DND-41 (cell line): ENCODE measurements at regions not wholly inside any gene's neighbourhood (a gene's known extent, or its start where the extent isn't known, plus 50 kb on each side); places are given as distances from the start of the nearest gene placed in this dataset.

Experiments
- ATAC-seq: fragments of 200-7000 bp; cut with Tn5 transposase; 3 replicates; pipeline ENCODE4 v1.9.1; 2021; ENCODE audit warnings: low read depth; ENCODE audit not compliant: insufficient read depth
- DNase-seq: peaks from one replicate; pipeline ENCODE4 v3.0.0-alpha.2; 2020
- H2AFZ ChIP-seq: 2 replicates; pipeline ENCODE4 v1.6.0; 2012; ENCODE audit warnings: low read depth, low read length
- H3K27ac ChIP-seq: 2 replicates; pipeline ENCODE4 v1.5.1; 2012; ENCODE audit warnings: low read length, inconsistent platforms
- H3K27me3 ChIP-seq: fragments of 200-600 bp; sonication (generic); 2 replicates; pipeline ENCODE4 v1.6.0; 2012; ENCODE audit warnings: low read length, mild to moderate bottlenecking, inconsistent platforms; ENCODE audit not compliant: insufficient read depth, poor library complexity
- H3K36me3 ChIP-seq: 2 replicates; pipeline ENCODE4 v1.5.1; 2012; ENCODE audit warnings: low read length, inconsistent platforms; ENCODE audit not compliant: insufficient read depth
- H3K4me1 ChIP-seq: 2 replicates; pipeline ENCODE4 v1.5.1; 2012; ENCODE audit warnings: mild to moderate bottlenecking, low read length; ENCODE audit not compliant: insufficient read depth
- H3K4me2 ChIP-seq: 2 replicates; pipeline ENCODE4 v1.6.0; 2012; ENCODE audit warnings: mild to moderate bottlenecking, moderate library complexity, low read length, inconsistent platforms; ENCODE audit not compliant: insufficient read depth
- H3K4me3 ChIP-seq, 2 experiments: fragments of 200-600 bp in 1 of 2; shearing (Covaris generic) in 1 of 2; 2 replicates each; pipeline ENCODE4 v1.5.1; 2012 to 2016; ENCODE audit warnings: inconsistent platforms in 2 of 2, low read length in 2 of 2, mild to moderate bottlenecking in 2 of 2, low read depth in 1 of 2, moderate library complexity in 1 of 2
- H3K79me2 ChIP-seq: 2 replicates; pipeline ENCODE4 v1.6.0; 2012; ENCODE audit warnings: low read length, inconsistent platforms; ENCODE audit not compliant: insufficient read depth
- H3K9ac ChIP-seq: 2 replicates; pipeline ENCODE4 v1.6.0; 2012; ENCODE audit warnings: low read depth, mild to moderate bottlenecking, inconsistent platforms, low read length, moderate library complexity
- H3K9me3 ChIP-seq: 2 replicates; pipeline ENCODE4 v1.5.1; 2012; ENCODE audit warnings: low read length, moderate library complexity, mild to moderate bottlenecking, inconsistent platforms; ENCODE audit not compliant: insufficient read depth, severe bottlenecking
- H4K20me1 ChIP-seq: 2 replicates; pipeline ENCODE4 v1.6.0; 2012; ENCODE audit warnings: low read length; ENCODE audit not compliant: insufficient read depth
- CTCF ChIP-seq: IDR thresholded peaks from 2 replicates; pipeline ENCODE4 v1.5.1; 2012; ENCODE audit warnings: borderline replicate concordance, low read length, moderate library complexity, mild to moderate bottlenecking; ENCODE audit not compliant: poor library complexity, severe bottlenecking; ENCODE audit errors: extremely low read depth
- EZH2 ChIP-seq: IDR thresholded peaks from 3 replicates; pipeline ENCODE4 v1.6.1; 2012; ENCODE audit warnings: borderline replicate concordance, low read depth, mild to moderate bottlenecking, moderate library complexity, low read length, inconsistent platforms; ENCODE audit not compliant: severe bottlenecking

GRCh38 chr18:5772306-5773105, 122.8 kb downstream of the TMEM200C start:
- Histone ChIP-seq H3K9ac (no peak overlapping the region), H3K27me3 (no peaks in the 10 kb centered on the region), H3K4me2 (no peak overlapping the region), H4K20me1 (no peaks in the 10 kb centered on the region), H3K4me3 (no peak overlapping the region), H3K9me3 (no peaks in the 10 kb centered on the region), H3K27ac (no peak overlapping the region), H3K36me3 (no peaks in the 10 kb centered on the region), H2AFZ (no peak overlapping the region), H3K79me2 (no peaks in the 10 kb centered on the region), H3K4me1 (no peaks in the 10 kb centered on the region)
- ATAC-seq, result no peak
- no peak for TF ChIP-seq EZH2
- no peak for TF ChIP-seq CTCF
- DNase-seq, result no peak

DNA sequence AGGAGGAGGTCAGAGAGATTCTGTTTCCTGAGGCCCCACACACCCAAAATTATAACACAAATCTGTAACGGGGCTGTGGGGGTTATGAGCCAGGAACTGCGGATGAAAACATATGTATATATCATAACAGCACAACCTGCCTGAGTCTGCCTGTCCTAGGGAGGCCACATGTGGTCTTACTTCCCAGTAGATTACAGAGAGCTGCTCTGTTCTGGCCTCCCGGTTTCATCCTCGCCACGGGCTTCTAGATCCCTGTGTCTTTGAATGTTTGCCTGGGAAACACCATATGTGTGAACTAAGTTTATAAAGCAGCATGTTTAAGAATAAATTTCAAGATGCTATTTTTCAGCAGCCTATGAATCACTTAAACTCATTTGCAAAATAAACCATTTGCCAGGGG, 124.0 kb downstream of the TMEM200C start:
- no peak for DNase-seq
- no peak for TF ChIP-seq EZH2
- no peak for TF ChIP-seq CTCF
- no peak for ATAC-seq
- Histone ChIP-seq H3K36me3 (no peaks in the 10 kb centered on the region), H3K4me3 (no peak overlapping the region), H3K79me2 (no peaks in the 10 kb centered on the region), H3K27me3 (no peaks in the 10 kb centered on the region), H3K9me3 (no peaks in the 10 kb centered on the region), H3K27ac (no peak overlapping the region), H3K4me2 (no peak overlapping the region), H2AFZ (no peak overlapping the region), H3K9ac (no peak overlapping the region), H3K4me1 (no peaks in the 10 kb centered on the region), H4K20me1 (no peaks in the 10 kb centered on the region)

GRCh38 chr18:5770176-5770575, 125.1 kb downstream of the TMEM200C start:
- Histone ChIP-seq H3K4me3 (no peak overlapping the region), H2AFZ (no peak overlapping the region), H4K20me1 (no peaks in the 10 kb centered on the region), H3K27ac (no peak overlapping the region), H3K27me3 (no peaks in the 10 kb centered on the region), H3K36me3 (no peaks in the 10 kb centered on the region), H3K4me1 (no peaks in the 10 kb centered on the region), H3K4me2 (no peak overlapping the region), H3K79me2 (no peaks in the 10 kb centered on the region), H3K9ac (no peak overlapping the region), H3K9me3 (no peaks in the 10 kb centered on the region)
- ATAC-seq (no peak), DNase-seq (no peak)
- TF ChIP-seq CTCF (no peak), EZH2 (no peak)

- ATAC-seq (no peak), DNase-seq (no peak)
- H2AFZ ChIP-seq, result no peak overlapping the region
- no peaks in the 10 kb centered on the region for H4K20me1 ChIP-seq
- TF ChIP-seq CTCF (no peak), EZH2 (no peak)
- H3K9me3 ChIP-seq, result no peaks in the 10 kb centered on the region
- H3K36me3 ChIP-seq, result no peaks in the 10 kb centered on the region
- no peaks in the 10 kb centered on the region for H3K4me1 ChIP-seq
- H3K9ac ChIP-seq, result no peak overlapping the region
- H3K79me2 ChIP-seq, result no peaks in the 10 kb centered on the region
- H3K4me2 ChIP-seq, result no peak overlapping the region
- no peak overlapping the region for H3K4me3 ChIP-seq
- no peaks in the 10 kb centered on the region for H3K27me3 ChIP-seq
- no peak overlapping the region for H3K27ac ChIP-seq
Observed at GRCh38 chr18:5768454-5768853, 126.9 kb downstream of the TMEM200C start.
